GM18517 (cell line): ENCODE measurements at regions not wholly inside any gene's neighbourhood (a gene's known extent, or its start where the extent isn't known, plus 50 kb on each side); places are given as distances from the start of the nearest gene placed in this dataset.

ENCODE experiments used
- ATAC-seq: cut with Tn5 transposase; IDR thresholded peaks from one replicate; pipeline ENCODE4 v1.9.1; 2021; ENCODE audit warnings: mild to moderate bottlenecking, moderate library complexity; ENCODE audit not compliant: unreplicated experiment

DNA sequence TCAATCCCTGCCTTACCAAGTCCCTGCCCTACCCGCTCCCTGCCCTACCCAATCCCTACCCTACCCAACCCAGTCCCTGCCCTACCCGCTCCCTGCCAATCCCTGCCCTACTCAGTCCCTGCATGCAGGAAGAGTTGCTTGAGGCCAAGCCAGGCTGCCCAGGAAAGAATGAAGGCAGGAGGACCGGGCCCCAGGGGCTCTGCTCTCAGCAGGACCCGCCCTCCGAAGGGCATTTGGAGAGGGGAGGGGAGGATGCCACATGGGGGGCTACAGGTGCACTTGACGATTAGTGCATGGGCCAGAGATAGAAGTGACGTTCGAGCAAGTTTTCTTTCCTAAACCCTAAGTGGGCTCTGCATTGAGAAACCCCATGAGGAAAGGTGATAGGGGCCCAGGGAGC is 581.2 kb downstream of the TBC1D22A start:
- ATAC-seq, result no peak

DNA sequence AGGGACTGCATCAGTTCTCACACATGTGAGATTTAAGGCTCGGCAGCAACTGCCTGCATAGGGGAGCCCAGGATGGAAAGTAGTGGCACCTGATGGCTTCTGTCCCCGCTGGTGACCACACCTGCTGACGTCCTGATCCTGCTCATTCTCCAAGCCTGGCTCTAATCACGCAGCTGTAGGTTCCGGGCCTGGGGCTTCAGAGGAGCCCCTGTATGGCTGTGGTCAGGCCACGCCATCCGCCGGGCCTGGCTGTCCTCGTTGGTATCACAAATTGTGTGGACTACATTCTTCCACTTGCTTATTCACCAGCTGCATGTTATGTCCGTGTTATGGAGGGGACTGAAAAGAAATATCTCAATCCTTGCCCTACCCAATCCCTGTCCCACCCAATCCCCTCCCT is 580.0 kb downstream of the TBC1D22A start:
- ATAC-seq, result no peak

GRCh38 chr22:47341464-47341863 is 579.0 kb downstream of the TBC1D22A start:
- no peak for ATAC-seq

DNA sequence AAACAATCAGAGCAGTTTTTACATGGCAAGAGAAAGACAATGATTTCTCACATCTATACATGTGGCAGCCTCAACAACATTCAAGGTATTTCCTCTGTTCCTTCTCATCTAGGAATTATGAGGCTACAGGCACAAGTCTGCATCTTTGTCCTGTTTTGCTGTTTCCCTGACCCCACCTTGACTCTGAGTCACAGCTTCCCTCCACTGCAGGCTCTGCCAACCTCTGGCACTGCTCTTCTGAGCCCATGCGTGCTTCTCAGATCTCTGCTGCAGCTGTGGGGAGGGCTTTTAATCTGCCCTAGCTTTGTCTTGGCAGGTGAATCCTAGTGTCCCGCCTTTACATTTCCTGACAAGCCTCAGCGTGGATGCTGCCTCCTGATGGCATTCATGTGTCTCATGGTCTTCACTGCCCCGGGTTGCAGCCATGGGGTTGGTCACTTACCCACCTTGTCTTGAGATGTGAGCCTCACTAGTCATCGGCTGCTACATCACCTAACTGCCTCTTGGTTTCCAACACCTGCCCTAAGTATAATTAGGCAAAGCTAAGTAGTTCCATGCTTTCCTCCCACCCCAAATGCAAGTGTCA is 578.5 kb downstream of the TBC1D22A start:
- no peak for ATAC-seq

GRCh38 chr22:47337161-47337621 is 574.7 kb downstream of the TBC1D22A start:
- no peak for ATAC-seq

- ATAC-seq, result no peak
Observed at GRCh38 chr22:47335958-47336357, 573.5 kb downstream of the TBC1D22A start.

DNA sequence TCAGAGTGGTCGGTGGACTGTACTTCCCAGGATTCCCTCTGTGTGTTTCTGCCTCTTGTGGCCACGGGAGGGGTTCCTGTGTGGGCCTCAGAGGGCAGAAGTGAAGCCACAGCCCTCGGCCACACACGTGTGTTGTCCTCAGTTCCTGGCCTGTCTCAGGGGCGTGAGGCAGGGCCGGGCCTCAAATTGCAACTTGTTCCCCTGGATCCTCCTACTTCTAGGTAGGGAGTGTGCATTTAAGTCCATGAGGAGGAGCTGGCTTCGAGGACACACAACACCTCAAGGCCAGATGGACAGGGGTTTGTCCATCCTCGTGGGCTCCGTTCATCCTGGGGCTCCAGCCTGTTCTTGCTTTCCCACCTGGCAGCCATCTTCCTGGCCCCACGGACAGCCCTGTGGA is 573.0 kb downstream of the TBC1D22A start:
- ATAC-seq, result no peak

GRCh38 chr22:47334601-47335000 is 572.2 kb downstream of the TBC1D22A start:
- no peak for ATAC-seq

DNA sequence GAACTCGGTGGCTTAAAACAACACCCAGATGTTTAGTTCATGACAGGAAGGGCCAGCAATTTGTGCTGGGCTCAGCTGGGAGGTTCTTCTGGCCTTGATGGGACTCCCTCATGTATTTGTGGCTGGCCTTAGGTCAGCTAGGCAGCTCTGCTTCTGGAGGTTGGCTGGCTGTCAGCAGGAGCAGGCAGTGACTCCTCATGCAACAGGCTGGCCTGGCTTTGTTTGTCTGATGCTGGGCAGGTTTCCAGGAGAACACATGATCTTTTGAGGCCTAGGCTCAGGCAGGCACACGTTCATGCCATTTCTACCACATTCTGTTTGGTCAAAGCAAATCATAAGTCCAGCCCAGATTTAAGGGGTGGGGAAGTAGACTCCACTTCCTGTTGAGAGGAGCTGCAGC is 571.2 kb downstream of the TBC1D22A start:
- no peak for ATAC-seq

DNA sequence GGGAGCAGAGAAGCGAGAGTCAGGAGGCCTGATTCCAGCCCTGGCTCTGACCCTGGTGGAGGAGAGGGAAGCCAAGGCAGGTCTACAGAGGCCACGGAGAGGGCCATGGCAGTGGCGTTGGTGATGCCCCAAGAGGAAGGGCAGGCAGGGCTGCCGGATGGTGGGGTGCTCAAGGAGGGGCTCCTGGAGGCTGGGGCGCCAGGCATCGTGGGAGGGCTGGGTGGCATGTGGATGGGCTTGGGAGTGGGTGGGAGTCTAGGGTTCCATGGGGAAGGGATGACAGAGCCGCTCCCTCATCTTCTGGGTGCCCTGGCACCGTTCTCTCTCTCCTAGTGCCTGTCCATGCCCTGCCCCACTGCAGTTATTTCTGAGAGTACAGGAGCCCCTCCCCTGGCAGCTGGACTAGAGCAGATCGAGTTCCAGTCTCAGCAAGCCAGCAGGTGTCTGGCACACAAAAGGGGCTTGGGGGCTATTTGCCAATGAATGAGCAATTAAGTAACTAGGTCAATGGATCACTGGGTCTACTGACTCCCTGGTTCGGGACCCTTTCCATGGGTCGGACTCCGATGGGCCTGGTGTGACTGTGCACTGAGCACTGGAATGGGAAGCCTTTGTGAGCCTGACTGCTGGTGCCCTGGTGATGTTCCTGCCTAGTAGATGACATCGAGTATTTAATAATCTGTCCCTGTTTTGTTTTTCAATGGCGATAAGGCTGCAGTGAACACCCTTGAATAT is 570.0 kb downstream of the TBC1D22A start:
- ATAC-seq, result no peak

DNA sequence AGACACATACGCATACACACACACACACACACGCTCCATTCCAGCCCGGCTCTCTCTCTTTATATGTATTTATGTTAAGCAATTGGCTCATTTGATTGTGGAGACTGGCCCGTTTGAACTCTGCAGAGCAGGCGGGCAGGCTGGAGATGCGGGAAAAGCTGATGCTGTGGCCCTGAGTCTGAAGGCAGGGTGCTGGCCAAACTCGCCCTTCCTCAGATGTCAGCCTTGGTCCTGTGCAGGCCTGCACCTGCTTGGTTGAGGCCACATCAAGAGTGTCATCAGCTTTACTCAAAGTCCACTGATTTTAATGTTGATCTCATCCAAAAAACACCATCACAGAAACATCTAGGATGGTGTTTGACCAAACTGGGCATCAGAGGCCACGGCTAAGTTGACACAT is 569.3 kb downstream of the TBC1D22A start:
- no peak for ATAC-seq

DNA sequence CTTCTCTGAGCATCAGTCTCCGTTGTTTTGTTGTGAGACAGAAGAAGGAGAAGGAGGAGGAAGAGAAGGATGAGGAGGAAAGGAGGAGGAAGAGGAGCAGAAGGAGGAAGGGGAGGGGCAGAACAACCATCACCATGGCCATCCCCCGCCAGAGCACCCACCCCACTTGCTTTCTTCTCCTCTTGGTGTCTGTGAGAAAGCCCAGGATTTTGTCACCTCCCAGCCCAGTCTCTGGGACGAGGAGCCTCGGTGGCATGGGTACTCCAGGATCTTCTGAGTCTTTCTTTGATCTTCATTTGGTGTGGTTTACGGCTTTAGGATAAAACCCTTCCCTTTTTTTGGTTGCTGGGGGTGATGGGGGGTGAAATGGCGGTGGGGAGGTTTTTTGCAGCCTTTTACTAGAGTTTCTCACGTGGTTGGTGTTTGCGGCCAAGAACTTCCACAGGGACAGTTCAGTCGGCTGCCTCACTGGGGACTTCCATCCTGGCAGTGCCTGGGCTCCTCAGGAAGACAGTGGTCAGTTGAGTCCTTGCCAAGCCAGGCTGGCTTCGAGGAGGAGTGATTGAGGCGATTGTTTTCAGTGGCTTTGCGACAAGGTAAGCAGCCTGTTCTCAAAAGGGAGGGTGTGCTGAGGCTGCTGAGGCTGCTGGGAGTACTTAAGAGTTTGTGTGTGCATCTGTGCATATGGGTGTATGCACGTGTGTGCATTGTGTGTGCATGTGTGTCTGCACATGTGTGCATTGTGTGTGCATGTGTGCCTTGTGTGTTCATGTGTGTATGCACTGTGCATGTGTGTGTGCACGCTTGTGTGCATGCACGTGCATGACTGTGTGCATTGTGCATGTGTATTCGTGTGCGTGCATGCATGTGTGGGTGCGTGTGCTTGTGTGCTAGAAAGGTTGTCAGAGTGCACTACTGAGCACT is 567.5 kb downstream of the TBC1D22A start:
- no peak for ATAC-seq

DNA sequence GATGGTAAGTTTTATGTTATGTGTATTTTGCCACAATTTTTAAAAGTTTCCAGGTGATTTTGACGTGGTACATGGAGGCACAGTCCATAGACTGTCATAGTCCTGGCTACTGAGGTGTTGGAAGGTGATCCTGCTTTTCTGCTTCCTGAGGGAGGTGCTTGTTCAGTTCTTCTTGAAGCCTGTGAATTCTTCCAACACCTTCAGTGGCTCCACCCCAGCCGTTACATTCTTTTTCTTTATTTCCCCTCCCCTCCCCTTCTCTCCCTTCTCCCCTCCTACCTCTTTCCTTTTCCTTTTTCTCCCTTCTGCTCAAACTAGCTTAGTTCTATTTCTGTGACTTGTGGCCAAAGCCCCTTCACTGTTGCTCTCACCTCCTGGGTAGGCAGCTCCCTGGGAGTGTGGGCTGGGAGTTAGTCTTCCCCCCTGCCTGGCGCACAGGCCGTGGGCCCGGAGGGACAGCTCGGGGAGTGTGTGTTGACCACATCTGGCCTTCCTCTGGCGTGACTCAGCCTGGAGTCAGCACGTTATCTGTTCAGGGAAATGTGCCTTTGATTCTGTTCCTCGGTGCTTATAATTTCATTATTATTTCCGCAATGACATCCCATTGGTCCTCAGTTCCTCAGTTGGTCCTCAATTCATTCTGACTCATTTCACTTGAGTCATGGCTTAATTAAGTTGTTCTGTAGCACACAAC is 566.2 kb downstream of the TBC1D22A start:
- ATAC-seq, result no peak

DNA sequence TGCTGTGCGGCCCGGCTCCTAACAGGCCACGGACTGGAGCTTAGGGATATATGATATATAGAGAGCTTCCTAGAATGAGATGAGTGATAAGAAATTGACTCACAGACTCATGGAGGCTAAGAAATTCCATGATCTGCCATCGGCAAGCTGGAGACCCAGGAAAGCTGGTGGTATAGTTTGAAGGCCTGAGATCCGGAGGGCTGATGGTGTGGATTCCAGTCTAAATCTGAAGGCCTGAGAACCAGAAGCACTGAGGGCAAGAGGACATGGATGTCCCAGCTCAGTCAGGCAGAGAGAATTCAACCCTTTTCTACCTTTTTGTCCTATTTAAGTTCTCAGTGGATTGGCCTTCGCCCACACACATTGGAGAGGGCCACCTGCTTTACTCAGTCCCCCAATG is 564.8 kb downstream of the TBC1D22A start:
- no peak for ATAC-seq

DNA sequence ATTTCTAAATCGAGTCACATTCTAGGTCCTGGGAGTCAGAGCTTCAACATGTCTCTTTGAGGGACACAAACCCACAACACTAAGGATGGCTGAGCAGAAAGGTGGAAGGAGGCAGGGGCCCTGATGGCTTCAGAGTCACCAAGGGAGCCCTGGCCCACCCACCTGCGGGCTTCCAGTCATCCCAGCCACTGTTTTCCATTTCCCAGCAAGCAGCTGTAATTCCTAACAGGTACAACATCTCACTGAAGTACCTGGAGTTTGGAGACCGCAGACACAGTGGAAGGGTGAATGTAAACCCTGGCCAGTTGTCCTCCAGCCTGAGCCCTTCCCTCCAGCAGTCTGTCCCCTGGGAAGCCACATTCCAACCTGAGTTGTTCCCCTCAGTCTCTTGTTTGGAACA is 562.8 kb downstream of the TBC1D22A start:
- ATAC-seq, result no peak

DNA sequence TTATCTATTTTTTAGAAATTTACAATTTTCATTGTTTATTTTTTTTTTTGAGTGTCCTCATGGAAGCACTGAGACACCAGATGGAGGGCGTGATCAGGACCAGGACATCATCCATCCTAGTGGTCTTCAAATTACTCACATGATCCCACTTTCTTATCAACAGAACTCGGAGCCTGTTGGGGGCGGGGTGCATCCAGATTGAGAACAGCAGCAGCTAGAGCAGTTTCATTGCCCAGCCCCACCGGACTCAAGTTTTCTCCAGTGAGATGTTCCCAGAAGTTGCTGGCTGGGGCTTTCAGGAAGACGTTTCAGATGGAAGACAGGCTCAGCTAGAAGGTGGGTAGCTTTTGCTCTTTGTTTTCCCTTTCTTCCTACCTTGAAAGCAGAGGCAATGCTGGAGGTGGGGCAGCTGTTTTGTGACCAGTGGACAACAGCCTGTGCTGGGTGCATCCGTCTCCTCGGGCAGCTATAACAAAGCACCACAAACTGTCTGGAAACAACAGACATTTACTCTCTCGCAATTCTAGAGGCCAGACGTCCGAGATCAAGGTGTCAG is 562.1 kb downstream of the TBC1D22A start:
- no peak for ATAC-seq

GRCh38 chr22:47323518-47323917 is 561.1 kb downstream of the TBC1D22A start:
- ATAC-seq, result no peak

DNA sequence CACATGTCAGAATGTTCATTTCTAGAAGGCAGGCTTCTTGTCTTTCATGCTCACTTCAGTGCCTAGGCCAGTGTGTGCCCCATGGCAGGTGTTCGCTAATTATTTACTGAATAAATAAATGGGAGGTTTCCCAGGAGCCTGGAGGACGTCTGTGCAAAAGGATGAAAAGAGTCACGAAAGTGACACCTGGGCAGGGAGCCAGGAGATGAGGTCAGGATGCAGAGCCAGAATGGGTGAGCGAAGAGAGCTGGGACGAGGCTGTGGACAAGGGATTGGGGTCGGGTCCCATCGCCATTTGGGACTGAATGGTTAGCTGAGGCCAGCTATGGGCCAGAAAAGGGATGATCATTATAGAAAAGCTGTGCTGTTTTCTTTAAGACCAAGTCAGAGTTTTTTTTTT is 560.4 kb downstream of the TBC1D22A start:
- ATAC-seq, result no peak

GRCh38 chr22:47320560-47320959 is 558.1 kb downstream of the TBC1D22A start:
- ATAC-seq, result no peak

DNA sequence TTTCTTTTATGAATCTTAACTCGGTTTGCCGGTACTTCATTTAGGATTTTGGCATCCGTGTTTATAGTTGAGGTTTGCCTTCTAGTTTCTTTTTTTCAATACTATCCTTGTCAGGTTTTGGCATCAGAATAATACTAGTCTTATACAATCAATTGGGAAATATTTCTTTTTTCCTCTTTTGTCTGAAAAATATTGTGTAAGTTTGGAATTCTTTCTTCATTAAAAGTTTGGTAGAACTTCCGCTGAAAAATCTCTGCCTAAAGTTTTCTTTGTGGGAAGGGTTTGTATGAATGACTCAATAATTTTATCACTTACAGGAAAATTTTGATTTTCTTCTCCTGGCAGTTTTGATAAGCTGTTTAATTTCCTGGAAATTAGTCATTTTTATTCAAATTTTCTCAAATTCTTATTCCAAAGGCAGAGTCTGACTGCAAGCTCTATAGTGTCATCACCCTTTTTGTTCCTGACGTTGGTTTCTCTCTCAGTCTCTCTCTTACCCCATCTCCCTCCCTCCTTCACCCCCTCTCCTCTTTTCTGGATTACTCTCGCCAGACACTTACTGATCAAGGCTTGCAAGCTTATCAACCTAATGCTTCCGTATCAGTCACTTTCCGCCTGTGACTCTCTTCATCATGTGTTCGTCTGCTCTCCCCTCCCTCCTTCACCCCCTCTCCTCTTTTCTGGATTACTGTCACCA is 555.7 kb downstream of the TBC1D22A start:
- no peak for ATAC-seq
